GM23248 (cell line): ENCODE measurements at regions not wholly inside any gene's neighbourhood (a gene's known extent, or its start where the extent isn't known, plus 50 kb on each side); places are given as distances from the start of the nearest gene placed in this dataset.
A peak's percentile ranks its signal among the peaks of the same experiment; 100 is the strongest.

ENCODE experiments used
- DNase-seq: peaks from one replicate; pipeline ENCODE4 v3.0.0-alpha.2; 2015
- H2AFZ ChIP-seq: fragments of 200-600 bp; sonication (generic); 2 replicates; pipeline ENCODE4 v1.6.1; 2016; ENCODE audit warnings: antibody characterized with exemption
- H3F3A ChIP-seq: fragments of 200-600 bp; sonication (generic); 2 replicates; pipeline ENCODE4 v1.6.1; 2016; ENCODE audit warnings: mild to moderate bottlenecking, antibody characterized with exemption, mixed run types; ENCODE audit not compliant: insufficient read depth
- H3K27ac ChIP-seq: fragments of 200-600 bp; sonication (generic); 2 replicates; pipeline ENCODE4 v1.5.1; 2016; ENCODE audit warnings: mild to moderate bottlenecking
- H3K27me3 ChIP-seq: fragments of 200-600 bp; sonication (generic); replicated peaks from 2 replicates; pipeline ENCODE4 v1.6.1; 2016; ENCODE audit warnings: mild to moderate bottlenecking; ENCODE audit not compliant: insufficient read depth
- H3K36me3 ChIP-seq: fragments of 200-600 bp; sonication (generic); 2 replicates; pipeline ENCODE4 v1.6.1; 2016; ENCODE audit warnings: low read depth, mild to moderate bottlenecking
- H3K4me1 ChIP-seq: fragments of 200-600 bp; sonication (generic); 2 replicates; pipeline ENCODE4 v1.6.1; 2016; ENCODE audit warnings: mild to moderate bottlenecking; ENCODE audit not compliant: insufficient read depth
- H3K4me2 ChIP-seq: fragments of 200-600 bp; sonication (generic); one replicate; pipeline ENCODE4 v1.6.1; 2016; ENCODE audit warnings: mild to moderate bottlenecking; ENCODE audit not compliant: unreplicated experiment
- H3K4me3 ChIP-seq: fragments of 200-600 bp; sonication (generic); 2 replicates; pipeline ENCODE4 v1.5.1; 2016; ENCODE audit warnings: mild to moderate bottlenecking
- H3K79me2 ChIP-seq: fragments of 200-600 bp; sonication (generic); 2 replicates; pipeline ENCODE4 v1.6.1; 2016; ENCODE audit warnings: mild to moderate bottlenecking; ENCODE audit not compliant: insufficient read depth
- H3K9ac ChIP-seq: fragments of 200-600 bp; sonication (generic); 2 replicates; pipeline ENCODE4 v1.6.1; 2016; ENCODE audit warnings: mild to moderate bottlenecking
- H3K9me2 ChIP-seq: fragments of 200-600 bp; sonication (generic); 2 replicates; pipeline ENCODE4 v1.6.1; 2016; ENCODE audit warnings: mixed run types, mild to moderate bottlenecking, moderate library complexity; ENCODE audit not compliant: insufficient read depth
- H3K9me3 ChIP-seq: fragments of 200-600 bp; sonication (generic); one replicate; pipeline ENCODE4 v1.6.1; 2017; ENCODE audit warnings: low read depth
- H4K20me1 ChIP-seq: fragments of 200-600 bp; sonication (generic); 2 replicates; pipeline ENCODE4 v1.6.0; 2016; ENCODE audit not compliant: insufficient read depth
- EZH2 ChIP-seq: fragments of 200-600 bp; sonication (generic); IDR thresholded peaks from 2 replicates; pipeline ENCODE4 v1.6.1; 2018; ENCODE audit warnings: antibody characterized with exemption, mild to moderate bottlenecking; ENCODE audit not compliant: insufficient read depth, poor library complexity, severe bottlenecking
- EZH2phosphoT487 ChIP-seq: fragments of 200-600 bp; sonication (generic); IDR thresholded peaks from 2 replicates; pipeline ENCODE4 v1.6.1; 2018; ENCODE audit warnings: antibody characterized with exemption, moderate library complexity, mild to moderate bottlenecking, low read depth; ENCODE audit not compliant: insufficient read depth
- WGBS, 2 experiments: methylation state at CpG; one replicate each; pipeline ENCODE4 v1.1.6; 2015 to 2017; ENCODE audit warnings: low lambda C conversion rate in 2 of 2, low coverage in 1 of 2; ENCODE audit errors: missing lambda C conversion rate in 2 of 2; 5-methylcytosine and 5-hydroxymethylcytosine counted together
- in situ Hi-C: fragments of 300-500 bp; cut with MboI; formaldehyde crosslinking; loops from 2 replicates; pipeline ENCODE4 v1.15.0; 2020

GRCh38 chrX:143994206-143994605 lies 110.3 kb downstream of the UBE2NL start:
- TF ChIP-seq EZH2 (no peak), EZH2phosphoT487 (no peak)
- Histone ChIP-seq H3K27me3 (no peaks in the 10 kb centered on the region), H3K36me3 (no peaks in the 10 kb centered on the region), H3K9me3 (no peaks in the 10 kb centered on the region), H3F3A (no peaks in the 10 kb centered on the region), H3K27ac (no peak overlapping the region), H3K9me2 (no peaks in the 10 kb centered on the region), H3K4me1 (no peaks in the 10 kb centered on the region), H3K9ac (no peak overlapping the region), H2AFZ (no peak overlapping the region), H4K20me1 (no peaks in the 10 kb centered on the region), H3K79me2 (no peaks in the 10 kb centered on the region), H3K4me2 (no peak overlapping the region), H3K4me3 (no peak overlapping the region)
- in situ Hi-C loops: no loop called here
- 38 to 60% methylated on average over 1 of the region's 1 CpG for WGBS, 2 experiments
- no peak for DNase-seq

- Histone ChIP-seq H3K9me3 (no peaks in the 10 kb centered on the region), H3K79me2 (no peaks in the 10 kb centered on the region), H3K9ac (no peak overlapping the region), H3K36me3 (no peaks in the 10 kb centered on the region), H3K9me2 (no peaks in the 10 kb centered on the region), H3K4me2 (no peak overlapping the region), H3K27ac (no peak overlapping the region), H3K4me1 (no peaks in the 10 kb centered on the region), H2AFZ (no peak overlapping the region), H3K4me3 (no peak overlapping the region), H3F3A (no peaks in the 10 kb centered on the region), H3K27me3 (no peaks in the 10 kb centered on the region), H4K20me1 (no peaks in the 10 kb centered on the region)
- TF ChIP-seq EZH2phosphoT487 (no peak), EZH2 (no peak)
- in situ Hi-C loops: no loop called here
- no peak for DNase-seq
- WGBS, 2 experiments: 31 to 45% methylated on average over 3 to 6 of the region's 6 CpGs
Observed at GRCh38 chrX:143998261-143998660, 114.4 kb downstream of the UBE2NL start.

- no peaks in the 10 kb centered on the region for H3K36me3 ChIP-seq
- H3K79me2 ChIP-seq: no peaks in the 10 kb centered on the region
- H4K20me1 ChIP-seq: no peaks in the 10 kb centered on the region
- no peak overlapping the region for H3K9ac ChIP-seq
- H3K27ac ChIP-seq: no peak overlapping the region
- peak; percentile 48 for DNase-seq
- no peaks in the 10 kb centered on the region for H3K4me1 ChIP-seq
- H3K9me2 ChIP-seq: no peaks in the 10 kb centered on the region
- no peaks in the 10 kb centered on the region for H3F3A ChIP-seq
- TF ChIP-seq EZH2phosphoT487 (no peak), EZH2 (no peak)
- H3K27me3 ChIP-seq: no peaks in the 10 kb centered on the region
- H3K4me2 ChIP-seq: no peak overlapping the region
- no peak overlapping the region for H3K4me3 ChIP-seq
- H3K9me3 ChIP-seq: no peaks in the 10 kb centered on the region
- H2AFZ ChIP-seq: peak overlapping the region; percentile 65; the same call in 1 of the 2 replicates
- in situ Hi-C loops: no loop called here
Observed at GRCh38 chrX:144006811-144007210, 122.9 kb downstream of the UBE2NL start.

- TF ChIP-seq EZH2phosphoT487 (no peak), EZH2 (no peak)
- no peaks in the 10 kb centered on the region for H4K20me1 ChIP-seq
- H2AFZ ChIP-seq: no peak overlapping the region
- no peak overlapping the region for H3K9ac ChIP-seq
- no peaks in the 10 kb centered on the region for H3K36me3 ChIP-seq
- no peak overlapping the region for H3K4me2 ChIP-seq
- in situ Hi-C loops: no loop called here
- no peak for DNase-seq
- H3K9me2 ChIP-seq: no peaks in the 10 kb centered on the region
- H3K9me3 ChIP-seq: no peaks in the 10 kb centered on the region
- 32 to 38% methylated on average over 2 of the region's 2 CpGs for WGBS, 2 experiments
- H3K27ac ChIP-seq: no peak overlapping the region
- H3K4me1 ChIP-seq: no peaks in the 10 kb centered on the region
- no peaks in the 10 kb centered on the region for H3F3A ChIP-seq
- no peaks in the 10 kb centered on the region for H3K79me2 ChIP-seq
- H3K27me3 ChIP-seq: no peaks in the 10 kb centered on the region
- no peak overlapping the region for H3K4me3 ChIP-seq
Observed at GRCh38 chrX:144040793-144041192, 156.9 kb downstream of the UBE2NL start.

- Histone ChIP-seq H3K27ac (no peak overlapping the region), H2AFZ (no peak overlapping the region), H4K20me1 (no peaks in the 10 kb centered on the region), H3K4me2 (no peak overlapping the region), H3K36me3 (no peaks in the 10 kb centered on the region), H3K9me2 (no peaks in the 10 kb centered on the region), H3K27me3 (no peaks in the 10 kb centered on the region), H3F3A (no peaks in the 10 kb centered on the region), H3K9me3 (no peaks in the 10 kb centered on the region), H3K4me3 (no peak overlapping the region), H3K9ac (no peak overlapping the region), H3K79me2 (no peaks in the 10 kb centered on the region), H3K4me1 (no peaks in the 10 kb centered on the region)
- DNase-seq: no peak
- no peak for TF ChIP-seq EZH2
- TF ChIP-seq EZH2phosphoT487: no peak
- 21 to 30% methylated on average over 5 of the region's 5 CpGs for WGBS, 2 experiments
- in situ Hi-C loops: no loop called here
Observed at GRCh38 chrX:144042271-144042670, 158.4 kb downstream of the UBE2NL start.
